Tibial nerve (tissue), 4 donors: ENCODE measurements at regions not wholly inside any gene's neighbourhood (a gene's known extent, or its start where the extent isn't known, plus 50 kb on each side); places are given as distances from the start of the nearest gene placed in this dataset.

Experiments
- DNase-seq, 2 donors: peaks; one replicate each; pipeline ENCODE4 v3.0.0-alpha.2; 2019; ENCODE audit warnings: low spot score in 2 of 2
- H3K27ac ChIP-seq, 4 donors: fragments of 200-600 bp; sonication (generic) in 3 of 4; one replicate each; pipeline ENCODE4 v1.5.1; 2017 to 2019; ENCODE audit warnings: mild to moderate bottlenecking in 1 of 4
- H3K27me3 ChIP-seq, 2 donors: fragments of 200-600 bp; sonication (generic) in 1 of 2; one replicate each; pipeline versions ENCODE4 v1.5.1 to v1.6.0; 2017 to 2019
- H3K36me3 ChIP-seq, 3 donors: fragments of 200-600 bp; sonication (generic); one replicate each; pipeline ENCODE4 v1.5.1; 2018 to 2019
- H3K4me1 ChIP-seq, 4 donors: fragments of 200-600 bp; sonication (generic) in 3 of 4; one replicate each; pipeline ENCODE4 v1.5.1; 2017 to 2019
- H3K4me3 ChIP-seq, 4 donors: fragments of 200-600 bp; sonication (generic) in 3 of 4; one replicate each; pipeline ENCODE4 v1.5.1; 2017 to 2019; ENCODE audit warnings: mild to moderate bottlenecking in 1 of 4, moderate library complexity in 1 of 4
- H3K9me3 ChIP-seq, 4 donors: fragments of 200-600 bp; sonication (generic) in 3 of 4; one replicate each; pipeline ENCODE4 v1.5.1; 2017 to 2019
- CTCF ChIP-seq, 5 experiments: fragments of 200-600 bp in 3 of 5; fragments of 450-650 bp in 2 of 5; sonication (generic) in 3 of 5; IDR thresholded peaks; one replicate each; pipeline ENCODE4 v1.5.1; 2016 to 2019; ENCODE audit warnings: antibody characterized with exemption in 5 of 5, mild to moderate bottlenecking in 3 of 5, moderate library complexity in 2 of 5
- EP300 ChIP-seq, 2 donors: sonication (generic); formaldehyde crosslinking; IDR thresholded peaks; one replicate each; pipeline ENCODE4 v1.6.1; 2017; ENCODE audit warnings: antibody characterized with exemption in 2 of 2, mild to moderate bottlenecking in 1 of 2
- POLR2A ChIP-seq, 2 donors: fragments of 450-650 bp; IDR thresholded peaks; one replicate each; pipeline ENCODE4 v1.6.1; 2017; ENCODE audit warnings: antibody characterized with exemption in 2 of 2, mild to moderate bottlenecking in 2 of 2, moderate library complexity in 2 of 2
- WGBS, 2 donors: methylation state at CpG; one replicate each; pipeline ENCODE4 v1.1.5; 2018; 5-methylcytosine and 5-hydroxymethylcytosine counted together

- Histone ChIP-seq H3K4me3 (no peak overlapping the region), H3K9me3 (peaks cover 0 to 5% (median 0%) of the 10 kb centered on the region in 4 donors), H3K27ac (no peak overlapping the region), H3K27me3 (no peaks in the 10 kb centered on the region), H3K4me1 (no peaks in the 10 kb centered on the region), H3K36me3 (no peaks in the 10 kb centered on the region)
- TF ChIP-seq CTCF (IDR thresholded peaks at IDR 0.05) = no peak
- no peak for TF ChIP-seq POLR2A (IDR thresholded peaks at IDR 0.05)
- no peak for TF ChIP-seq EP300 (IDR thresholded peaks at IDR 0.05)
- DNase-seq = no peak
Observed at GRCh38 chr4:125507141-125507540, 192.4 kb downstream of the FAT4 start.

- Histone ChIP-seq H3K36me3 (no peaks in the 10 kb centered on the region), H3K9me3 (peaks cover 0 to 8% (median 4%) of the 10 kb centered on the region in 4 donors), H3K27me3 (no peaks in the 10 kb centered on the region), H3K27ac (no peak overlapping the region), H3K4me3 (no peak overlapping the region), H3K4me1 (no peaks in the 10 kb centered on the region)
- TF ChIP-seq CTCF (IDR thresholded peaks at IDR 0.05) = no peak
- no peak for TF ChIP-seq POLR2A (IDR thresholded peaks at IDR 0.05)
- TF ChIP-seq EP300 (IDR thresholded peaks at IDR 0.05) = no peak
- WGBS, 2 donors = 77 to 82% methylated on average over 3 of the region's 3 CpGs
- DNase-seq = no peak
Observed at GRCh38 chr4:125511715-125512114, 197.0 kb downstream of the FAT4 start.

GRCh38 chr4:125515016-125515415, 200.3 kb downstream of the FAT4 start:
- Histone ChIP-seq H3K4me3 (no peak overlapping the region), H3K9me3 (peaks cover 0 to 7% (median 2%) of the 10 kb centered on the region in 4 donors), H3K27me3 (no peaks in the 10 kb centered on the region), H3K36me3 (no peaks in the 10 kb centered on the region), H3K4me1 (peaks cover 0 to 3% (median 0%) of the 10 kb centered on the region in 4 donors), H3K27ac (no peak overlapping the region)
- no peak for TF ChIP-seq CTCF (IDR thresholded peaks at IDR 0.05)
- TF ChIP-seq EP300 (IDR thresholded peaks at IDR 0.05) = no peak
- TF ChIP-seq POLR2A (IDR thresholded peaks at IDR 0.05) = no peak
- WGBS, 2 donors = 83 to 89% methylated on average over 1 of the region's 1 CpG
- DNase-seq = no peak

DNA sequence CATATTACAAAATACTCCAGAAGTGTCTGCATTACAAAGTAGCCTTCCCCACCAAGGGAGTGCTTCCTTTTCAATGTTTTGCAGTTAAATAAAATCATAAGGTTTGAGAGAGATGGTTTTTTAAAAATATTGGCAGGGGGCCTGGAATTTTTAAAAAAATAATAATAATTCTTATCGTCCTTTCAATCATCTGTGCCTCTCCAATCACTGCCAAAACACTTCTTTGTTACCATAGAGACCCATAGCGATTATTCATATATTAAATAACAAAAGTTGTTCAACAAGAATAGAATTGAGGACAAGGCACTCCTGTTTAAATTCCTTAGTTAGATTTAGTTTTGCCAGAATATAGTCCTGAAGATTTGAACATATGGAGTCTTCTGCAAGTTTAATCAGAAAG, 203.1 kb downstream of the FAT4 start:
- Histone ChIP-seq H3K36me3 (no peaks in the 10 kb centered on the region), H3K27me3 (no peaks in the 10 kb centered on the region), H3K4me3 (no peak overlapping the region), H3K9me3 (peaks cover 0 to 7% (median 2%) of the 10 kb centered on the region in 4 donors), H3K4me1 (peaks cover 0 to 3% (median 0%) of the 10 kb centered on the region in 4 donors), H3K27ac (no peak overlapping the region)
- WGBS, 2 donors = 17 to 27% methylated on average over 2 of the region's 2 CpGs
- DNase-seq = no peak
- TF ChIP-seq EP300 (IDR thresholded peaks at IDR 0.05) (no peak), CTCF (IDR thresholded peaks at IDR 0.05) (no peak), POLR2A (IDR thresholded peaks at IDR 0.05) (no peak)

DNA sequence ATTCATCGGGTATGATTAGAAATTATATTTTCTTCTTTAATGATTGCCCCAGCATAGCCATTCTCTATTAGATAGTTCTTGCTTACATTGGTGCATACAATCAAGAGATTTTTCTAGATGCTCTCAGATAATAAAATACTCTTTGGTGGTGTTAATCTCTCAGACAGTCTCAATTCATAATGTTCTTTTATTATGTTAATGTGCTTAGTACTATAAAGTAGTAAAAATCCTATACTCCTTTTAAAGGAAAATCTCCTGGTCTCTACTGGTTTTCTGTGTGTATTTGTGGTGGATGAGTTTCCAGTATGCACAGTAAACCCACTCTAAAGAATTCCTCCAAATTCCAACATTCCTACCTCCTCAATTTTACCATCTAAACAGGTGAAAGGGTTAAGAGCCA, 203.5 kb downstream of the FAT4 start:
- TF ChIP-seq POLR2A (IDR thresholded peaks at IDR 0.05) = no peak
- TF ChIP-seq CTCF (IDR thresholded peaks at IDR 0.05) = no peak
- no peak for TF ChIP-seq EP300 (IDR thresholded peaks at IDR 0.05)
- no peak for DNase-seq
- Histone ChIP-seq H3K27ac (no peak overlapping the region), H3K36me3 (no peaks in the 10 kb centered on the region), H3K4me1 (peaks cover 0 to 3% (median 0%) of the 10 kb centered on the region in 4 donors), H3K4me3 (no peak overlapping the region), H3K27me3 (no peaks in the 10 kb centered on the region), H3K9me3 (peaks cover 0 to 7% (median 2%) of the 10 kb centered on the region in 4 donors)
- 86 to 93% methylated on average over 1 of the region's 1 CpG for WGBS, 2 donors
